ENCODE measurements at regions not wholly inside any gene's neighbourhood (a gene's known extent, or its start where the extent isn't known, plus 50 kb on each side); places are given as distances from the start of the nearest gene placed in this dataset.

DNA sequence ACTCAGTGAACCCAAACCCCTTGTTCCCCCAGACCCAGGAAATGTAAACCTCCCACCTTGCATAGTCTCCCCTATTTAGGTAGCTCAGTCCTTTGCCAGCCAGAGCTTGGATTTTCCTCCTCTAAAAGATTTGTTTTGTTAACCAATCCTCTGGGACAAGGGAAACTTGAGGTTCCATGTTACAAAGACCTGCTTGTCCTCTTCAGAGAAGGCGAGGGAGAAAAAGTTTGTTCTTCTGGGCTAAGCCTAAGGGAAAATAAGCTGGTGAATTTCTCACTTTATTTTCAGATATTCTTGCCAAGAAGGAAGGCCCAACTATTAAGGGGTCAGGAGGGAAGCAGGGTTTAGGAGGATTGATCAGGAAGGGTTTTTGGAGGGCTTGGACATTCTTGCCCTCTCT is 136.1 kb upstream of the PROK2 start:
- no peak for DNase-seq (ENCODE audit: low read depth)

DNA sequence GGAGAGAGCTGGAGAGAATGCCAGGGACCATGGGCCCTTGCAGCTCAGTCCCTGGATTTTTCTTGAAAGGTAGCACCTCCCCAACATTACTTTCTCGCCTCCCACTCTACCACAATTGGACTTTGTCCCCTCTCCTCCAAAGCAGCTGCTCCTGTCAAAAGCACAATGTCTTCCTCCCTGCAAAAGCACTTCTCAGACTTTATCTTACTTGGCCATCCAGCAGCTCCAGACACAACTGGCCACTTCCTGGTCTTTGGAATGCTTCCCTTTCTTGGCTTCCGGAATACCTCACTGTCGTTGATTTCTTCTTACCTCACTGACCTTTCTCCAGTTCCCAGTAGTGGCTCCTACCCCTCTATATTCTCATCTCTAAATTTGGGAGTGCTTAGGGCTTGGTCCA is 134.6 kb upstream of the PROK2 start:
- DNase-seq (ENCODE audit: low read depth) = no peak

DNA sequence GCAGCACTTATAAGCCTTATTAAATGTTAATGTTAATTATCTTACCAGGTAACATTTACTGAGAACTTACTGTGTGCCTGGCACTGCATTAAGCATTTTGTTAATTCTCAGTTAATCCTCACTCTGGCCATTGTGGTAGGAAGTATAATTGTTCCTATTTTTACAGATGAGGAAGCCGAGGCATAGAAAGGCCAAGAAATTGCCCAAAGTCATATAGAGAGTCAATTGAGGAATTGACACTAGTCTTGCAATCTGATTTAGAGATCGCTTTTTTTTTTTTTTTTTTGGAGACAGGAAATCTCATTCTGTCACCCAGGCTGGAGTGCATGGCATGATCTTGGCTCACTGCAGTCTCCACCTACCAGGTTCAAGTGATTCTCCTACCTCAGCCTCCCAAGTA is 132.6 kb upstream of the PROK2 start:
- no peak for DNase-seq (ENCODE audit: low read depth)

DNA sequence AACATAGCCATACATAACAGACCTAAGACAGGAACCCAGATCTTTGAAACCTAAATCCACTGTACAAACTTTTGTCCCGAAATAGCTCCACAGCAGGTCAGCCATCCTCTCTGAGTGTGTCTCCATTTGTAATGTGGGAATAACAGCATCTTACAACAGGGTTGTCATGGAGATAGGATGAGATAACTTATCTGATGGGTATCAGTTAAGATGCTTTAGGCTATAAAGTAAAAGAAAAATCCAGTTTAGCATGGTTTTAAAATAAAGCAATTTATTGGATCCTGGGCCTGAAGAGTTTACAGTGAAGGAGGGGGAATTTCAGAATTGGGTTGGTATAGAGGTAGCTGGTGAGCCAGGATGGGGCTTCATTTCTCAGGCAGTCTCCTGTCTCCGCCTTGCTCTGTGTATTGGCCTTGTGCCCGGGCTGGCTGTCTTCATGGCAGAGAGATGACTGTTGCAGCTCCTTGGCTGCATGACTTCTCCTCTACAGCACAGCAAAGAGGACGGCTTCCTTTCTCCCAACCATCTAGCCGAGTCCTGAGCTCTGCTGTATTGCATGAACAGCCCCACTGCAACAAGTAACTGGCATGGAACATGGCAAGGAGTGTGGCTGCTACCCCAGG is 131.9 kb upstream of the PROK2 start:
- DNase-seq (ENCODE audit: low read depth) = peak; percentile 17

DNA sequence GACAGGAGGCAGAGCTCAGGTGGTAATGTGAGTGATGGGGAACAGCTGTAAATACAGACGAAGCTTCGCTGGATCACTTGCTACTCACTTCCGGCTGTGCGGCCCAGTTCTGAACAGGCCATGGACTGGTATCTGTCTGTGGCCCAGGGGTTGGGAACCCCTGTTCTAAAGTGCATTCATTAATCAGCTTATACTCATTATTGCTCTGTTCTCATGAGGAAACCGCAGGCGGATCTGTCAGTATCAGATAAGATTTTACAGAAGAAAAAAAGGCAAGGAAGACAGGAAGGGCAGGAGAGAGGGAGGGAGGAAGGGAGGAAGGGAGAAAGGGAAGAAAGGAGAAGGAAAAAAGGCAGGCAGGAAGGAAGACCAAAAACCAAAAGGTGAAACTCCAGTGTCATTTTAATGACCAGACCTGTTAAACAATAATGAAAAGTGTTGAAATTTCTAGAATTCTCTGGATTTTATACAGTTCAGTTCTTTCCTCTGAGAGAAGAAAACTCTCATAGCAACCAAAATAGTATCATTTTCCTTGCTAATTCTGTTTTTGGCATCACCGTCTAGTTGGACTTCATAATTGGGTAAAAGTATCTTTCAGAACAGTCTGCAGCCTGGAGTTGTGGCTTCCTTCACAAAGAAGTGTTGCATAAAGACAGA is 128.0 kb upstream of the PROK2 start:
- DNase-seq (ENCODE audit: low read depth) = no peak

DNA sequence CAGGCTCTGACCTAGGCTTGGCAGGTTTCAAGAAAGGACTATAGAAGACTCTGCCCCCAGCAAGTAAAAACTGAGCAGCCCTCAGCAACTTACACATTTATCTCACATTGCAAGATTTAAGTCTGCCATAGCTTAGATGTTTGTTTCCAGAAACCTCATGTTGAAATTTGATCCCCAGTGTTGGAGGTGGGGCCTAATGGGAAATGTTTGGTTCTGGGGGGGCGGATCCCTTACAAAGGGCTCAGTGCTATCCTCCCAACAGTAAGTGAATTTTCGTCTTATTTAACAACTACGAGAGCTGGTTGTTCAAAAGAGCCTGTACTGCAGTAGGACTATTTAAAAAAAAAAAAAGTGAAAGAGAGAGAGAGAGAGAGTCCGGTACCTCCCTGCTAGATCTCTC is 125.2 kb upstream of the PROK2 start:
- peak; percentile 11 for DNase-seq (ENCODE audit: low read depth)

DNA sequence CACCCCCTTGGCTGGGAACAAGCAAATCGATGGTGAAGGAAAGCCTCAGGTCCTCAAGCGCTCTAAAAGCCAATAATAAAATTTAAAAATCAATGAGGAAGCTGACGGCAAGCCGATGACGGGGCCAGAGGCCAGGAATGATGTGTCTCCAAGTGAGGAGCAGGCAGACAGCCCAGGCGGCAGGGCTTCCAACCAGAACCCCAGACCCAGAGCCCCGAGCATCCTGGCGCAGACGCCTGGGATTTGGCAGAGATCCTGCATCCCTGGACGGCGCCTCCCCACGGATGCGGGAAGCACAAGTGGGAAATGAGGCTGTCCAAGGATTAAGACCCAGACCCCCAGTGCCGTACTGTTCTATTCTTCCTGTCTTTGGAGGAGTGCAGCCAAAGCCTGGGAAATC is 123.0 kb upstream of the PROK2 start:
- no peak for DNase-seq (ENCODE audit: low read depth)

DNA sequence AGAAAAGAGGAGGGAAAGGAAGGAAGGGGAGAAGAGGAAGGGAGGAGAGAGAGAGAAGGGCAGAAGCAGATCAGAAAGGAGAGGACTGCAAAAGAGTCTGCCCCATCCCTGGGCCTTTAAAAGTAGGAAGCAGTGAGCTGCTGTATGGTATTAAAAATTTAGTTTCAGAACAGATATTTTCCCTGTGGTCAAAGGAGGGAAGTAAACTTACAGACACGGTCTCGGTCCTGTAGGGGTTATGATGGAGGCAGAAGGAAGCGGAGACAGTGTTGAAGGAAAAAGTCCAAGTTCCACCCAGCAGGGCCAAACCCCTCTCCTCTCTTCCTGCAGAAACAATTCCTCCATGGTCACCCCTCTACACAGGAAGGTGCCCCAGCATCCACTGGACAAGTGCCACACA is 122.0 kb upstream of the PROK2 start:
- DNase-seq (ENCODE audit: low read depth) = no peak

DNA sequence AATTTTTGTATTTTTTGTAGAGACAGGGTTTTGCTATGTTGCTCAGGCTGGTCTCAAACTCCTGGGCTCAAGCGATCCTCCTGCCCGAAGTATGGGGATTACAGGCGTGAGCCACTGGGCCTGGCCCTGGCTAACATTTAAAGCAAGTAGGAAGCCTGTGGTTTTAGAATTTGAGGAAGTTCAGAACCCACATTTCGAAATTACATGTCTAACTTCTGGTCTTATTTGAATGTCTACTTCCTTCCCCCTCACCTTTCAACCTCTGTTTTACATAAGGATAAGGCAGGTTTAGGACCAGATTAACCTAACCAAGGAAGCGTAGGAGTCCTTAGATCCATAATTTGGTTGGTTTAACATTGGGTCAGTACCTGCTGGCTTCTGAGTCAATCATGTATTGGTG is 120.5 kb upstream of the PROK2 start:
- no peak for DNase-seq (ENCODE audit: low read depth)

DNA sequence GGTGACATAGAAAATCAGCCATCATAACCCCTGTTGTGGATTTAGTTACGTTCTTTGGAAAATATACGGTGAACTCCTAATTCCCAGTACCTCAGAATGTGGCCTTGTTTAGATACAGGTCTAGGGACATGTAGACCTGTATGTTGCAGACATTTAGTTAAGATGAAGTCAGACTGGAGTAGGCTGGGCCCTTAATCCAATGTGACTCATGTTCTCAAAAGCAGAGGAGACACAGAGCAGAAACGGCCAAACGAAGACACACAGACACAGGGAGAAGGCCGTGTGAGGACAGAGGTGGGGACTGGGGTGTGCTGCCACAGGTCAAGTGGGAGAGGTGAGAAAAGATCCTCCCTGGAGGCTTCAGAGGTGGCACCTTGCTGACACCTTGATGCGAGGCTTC is 119.0 kb upstream of the PROK2 start:
- no peak for DNase-seq (ENCODE audit: low read depth)

DNA sequence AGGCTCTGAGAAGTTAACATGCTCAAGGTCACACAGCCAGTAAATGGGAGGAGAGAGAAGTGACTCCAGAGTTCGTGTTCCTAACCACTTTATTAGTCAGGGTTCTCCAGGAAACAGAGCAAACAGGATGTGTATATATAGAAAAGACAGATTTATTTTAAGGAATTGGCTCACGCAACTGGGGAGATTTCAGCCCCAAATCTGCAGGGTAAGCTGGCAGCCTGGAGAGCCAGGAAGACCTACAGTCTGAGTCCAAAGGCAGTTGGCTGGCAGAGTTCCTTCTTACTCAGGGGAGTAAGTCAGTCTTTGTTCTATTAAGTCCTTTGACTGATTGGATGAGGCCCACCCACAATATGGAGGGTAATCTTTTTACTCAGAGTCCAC is 118.2 kb upstream of the PROK2 start:
- no peak for DNase-seq (ENCODE audit: low read depth)

DNA sequence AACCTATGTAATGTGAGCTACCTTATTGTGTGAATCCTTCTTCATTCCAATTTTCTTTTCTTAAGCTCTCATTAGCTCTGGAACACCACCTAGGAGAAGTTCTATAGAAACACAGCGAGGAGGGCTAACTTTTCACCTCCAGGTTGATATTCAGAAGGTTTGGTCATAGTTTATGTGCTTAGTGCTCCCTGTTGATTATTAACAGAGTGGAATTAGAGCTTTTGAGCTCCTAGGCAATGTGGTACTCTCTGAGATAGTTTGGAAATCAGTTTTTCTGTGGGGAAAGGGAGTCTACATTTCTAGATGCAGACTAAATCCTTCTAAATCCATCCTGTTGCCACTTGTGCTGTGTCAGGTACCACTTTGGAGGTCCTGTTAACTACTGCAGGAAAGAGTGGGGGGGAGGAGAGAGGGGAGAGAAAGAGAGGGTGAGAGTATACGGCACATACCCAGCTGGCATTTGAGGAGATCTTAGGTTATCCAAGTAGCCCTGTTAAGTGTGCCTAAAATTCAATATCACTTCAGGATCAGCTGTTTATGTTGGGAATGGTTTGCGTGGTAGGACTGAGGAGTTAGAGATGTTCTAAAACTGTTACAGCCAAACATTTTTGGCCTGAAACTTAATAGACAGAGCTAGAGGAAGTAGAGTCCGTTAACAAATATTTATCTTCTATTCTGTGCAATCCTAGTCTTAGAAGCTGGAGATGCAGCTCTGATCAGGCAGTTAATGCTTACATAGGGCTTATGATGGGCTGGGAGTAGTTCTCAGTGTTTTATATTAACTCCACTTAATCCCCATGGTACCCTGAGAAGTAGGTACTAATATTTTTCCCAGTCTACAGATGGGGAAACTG is 117.5 kb upstream of the PROK2 start:
- no peak for DNase-seq (ENCODE audit: low read depth)

DNA sequence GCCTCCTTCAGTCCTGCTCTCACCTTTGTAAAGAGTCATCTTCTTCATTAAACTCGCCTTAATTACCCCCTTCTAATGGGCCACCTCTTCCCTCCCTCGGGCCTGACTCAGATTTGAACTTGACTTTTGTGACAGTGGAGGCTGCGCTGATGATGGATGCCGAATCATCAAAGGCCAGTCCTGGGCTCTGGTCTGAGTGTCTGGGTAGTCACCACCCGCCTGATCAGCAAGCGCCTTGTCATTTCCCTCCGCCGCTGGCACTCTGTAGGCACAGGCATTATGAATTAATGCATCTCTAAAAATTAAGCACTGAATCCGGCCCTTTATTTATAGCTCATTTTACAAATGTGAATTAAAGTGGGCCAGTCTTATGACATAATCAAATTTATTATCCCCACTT is 116.7 kb upstream of the PROK2 start:
- DNase-seq (ENCODE audit: low read depth) = no peak

DNA sequence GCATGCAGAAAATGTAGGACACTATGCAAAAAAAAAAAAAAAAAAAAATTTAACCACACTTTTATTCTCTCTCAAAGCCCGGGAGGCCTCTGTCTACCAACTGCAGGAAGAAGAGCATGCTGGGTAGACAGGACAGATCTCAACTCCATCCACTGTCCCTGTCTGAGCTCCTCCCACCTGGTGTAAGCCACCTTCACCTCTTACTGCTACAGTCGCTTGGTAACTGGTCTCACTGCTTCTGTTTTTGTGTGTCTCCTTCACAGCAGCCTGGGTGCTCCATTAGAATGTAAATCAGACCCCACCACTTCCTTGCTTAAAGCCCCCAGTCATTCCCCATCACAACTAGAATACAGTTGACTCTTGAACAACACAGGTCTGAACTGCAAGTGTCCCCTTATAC is 115.1 kb upstream of the PROK2 start:
- no peak for DNase-seq (ENCODE audit: low read depth)

DNA sequence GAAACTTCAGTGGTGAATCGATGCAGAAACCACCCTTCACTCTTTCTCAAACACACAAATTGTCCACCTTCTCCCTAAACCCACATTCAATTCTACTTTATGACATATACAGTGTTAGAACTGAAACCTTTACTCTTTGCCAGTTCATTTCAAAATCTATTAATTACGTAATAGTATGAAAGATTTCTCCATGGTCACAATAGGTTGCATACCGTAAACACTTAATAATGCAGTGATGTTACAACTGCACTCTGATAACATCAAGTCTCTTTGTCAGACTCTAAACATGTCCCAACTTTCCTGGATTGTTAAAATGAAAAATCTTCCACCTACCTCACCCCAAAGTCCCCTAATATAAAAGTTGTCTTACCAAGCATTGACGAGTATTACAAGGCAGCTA is 111.8 kb upstream of the PROK2 start:
- DNase-seq (ENCODE audit: low read depth) = peak; percentile 3

DNA sequence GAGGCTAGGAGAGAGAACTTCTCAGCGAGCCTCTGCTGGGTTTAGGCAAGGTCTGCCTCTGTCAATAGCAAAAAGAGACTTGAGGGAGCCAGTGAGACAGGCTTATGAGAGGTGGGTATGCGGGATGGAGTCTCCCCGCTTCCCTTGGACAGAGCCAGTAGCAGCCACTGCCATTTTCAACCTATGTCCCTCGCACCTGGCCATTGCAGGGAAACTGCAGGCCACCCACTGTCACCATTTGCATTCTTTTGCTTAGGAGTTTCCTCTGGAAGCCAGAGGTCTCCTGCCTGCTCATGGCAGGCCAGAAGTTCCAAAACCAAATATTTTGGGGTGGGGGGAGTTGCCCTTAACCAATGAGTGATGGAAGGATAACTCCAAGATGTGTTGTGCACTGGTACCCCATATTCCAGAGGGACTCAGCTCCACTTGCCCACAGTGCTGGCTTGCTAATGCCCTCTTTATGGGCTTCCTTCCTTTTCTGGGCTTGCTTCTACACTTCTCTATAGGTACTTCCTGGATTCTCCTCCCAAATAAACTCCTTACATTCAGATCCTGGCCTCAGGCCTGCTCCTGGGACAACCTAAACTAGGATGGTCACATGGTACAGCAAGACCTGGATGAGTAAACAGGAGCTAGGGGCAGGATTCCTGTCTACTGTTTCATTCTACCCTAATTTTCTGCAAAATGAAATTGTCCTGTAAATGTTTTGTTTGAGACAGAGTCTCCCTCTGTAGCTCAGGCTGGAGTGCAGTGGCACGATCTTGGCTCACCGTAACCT is 108.9 kb upstream of the PROK2 start:
- DNase-seq (ENCODE audit: low read depth) = no peak

DNA sequence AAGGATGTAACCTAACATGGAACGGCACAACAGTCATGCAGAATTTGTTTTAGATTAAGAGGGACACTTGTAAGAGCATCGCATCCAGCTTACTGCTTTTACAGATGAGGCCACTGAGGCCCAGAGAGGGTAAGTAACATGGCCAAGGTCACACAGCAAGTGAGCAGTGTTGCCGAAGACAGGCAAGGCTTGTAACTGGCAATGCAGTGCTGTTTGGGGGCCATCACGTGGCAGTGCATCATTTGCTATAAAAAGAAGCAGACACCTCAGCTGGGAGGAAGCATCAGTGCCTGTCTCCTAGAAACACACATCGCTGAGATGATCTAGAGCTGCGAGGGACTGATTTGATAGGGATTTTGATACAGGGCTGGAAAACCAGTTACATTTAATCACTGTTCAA is 108.2 kb upstream of the PROK2 start:
- DNase-seq (ENCODE audit: low read depth) = no peak

DNA sequence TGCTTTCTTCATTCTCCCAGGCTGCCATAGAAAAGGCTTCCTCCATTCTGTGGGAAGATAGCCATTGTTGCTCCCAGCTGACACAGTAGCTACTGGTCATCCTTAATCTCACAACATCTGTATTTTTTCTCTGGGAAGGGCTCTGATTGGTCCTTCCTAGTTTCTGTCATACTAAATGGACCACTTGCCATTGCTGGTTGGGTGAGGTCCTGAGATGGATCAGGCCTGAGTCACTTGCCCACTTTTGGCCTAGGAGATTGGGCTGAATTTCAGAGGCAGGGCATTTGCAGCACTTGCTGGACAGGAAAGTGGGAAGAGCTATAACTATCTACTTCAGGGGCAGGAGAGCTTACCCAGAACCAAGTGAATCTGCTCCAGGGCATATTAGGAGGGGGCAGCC is 106.5 kb upstream of the PROK2 start:
- no peak for DNase-seq (ENCODE audit: low read depth)

DNA sequence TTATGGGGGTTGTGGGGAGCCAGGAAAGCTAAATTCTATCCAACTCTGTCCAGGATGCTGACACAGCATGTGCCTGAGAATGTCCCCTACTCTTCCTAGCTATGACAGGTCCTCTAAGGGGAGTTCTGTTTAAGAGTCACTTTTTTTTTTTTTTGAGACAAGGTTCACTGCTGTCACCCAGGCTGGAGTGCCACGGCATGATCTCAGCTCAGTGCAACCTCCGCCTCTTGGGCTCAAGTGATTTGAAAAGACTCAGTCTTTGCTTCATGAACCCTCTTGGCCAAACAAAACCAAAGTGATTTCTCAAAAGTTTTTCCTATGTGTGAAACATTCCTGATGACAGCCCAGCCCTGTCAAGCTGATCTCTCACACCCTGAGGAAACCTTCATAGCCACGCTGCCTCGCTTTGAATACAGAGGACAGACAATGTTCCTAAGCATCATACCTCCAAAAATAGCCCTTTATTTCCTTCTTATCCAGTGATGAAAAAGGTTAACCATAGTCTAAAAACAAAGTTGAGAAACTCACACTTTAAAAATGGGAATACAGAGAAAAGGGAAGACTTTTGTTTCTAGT is 105.5 kb upstream of the PROK2 start:
- DNase-seq (ENCODE audit: low read depth) = no peak

DNA sequence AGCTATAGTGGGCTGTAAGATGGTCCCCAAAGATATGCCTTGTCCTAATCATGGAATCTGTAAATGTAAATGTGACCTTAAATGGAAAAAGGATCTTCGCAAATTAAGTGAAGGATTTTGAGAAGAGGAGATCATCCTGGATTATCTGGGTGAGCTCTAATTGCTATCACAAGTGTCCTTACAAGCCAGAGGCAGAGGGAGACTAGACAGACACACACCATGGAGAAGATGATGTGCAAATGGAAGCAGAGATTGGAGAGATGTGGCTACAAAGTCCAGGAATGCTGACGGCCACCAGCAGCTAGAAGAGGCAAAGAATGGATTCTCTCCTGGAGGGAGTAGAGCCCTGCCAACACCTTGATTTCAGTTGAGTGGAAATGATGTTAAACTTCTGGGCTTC is 102.3 kb upstream of the PROK2 start:
- DNase-seq (ENCODE audit: low read depth) = no peak

DNA sequence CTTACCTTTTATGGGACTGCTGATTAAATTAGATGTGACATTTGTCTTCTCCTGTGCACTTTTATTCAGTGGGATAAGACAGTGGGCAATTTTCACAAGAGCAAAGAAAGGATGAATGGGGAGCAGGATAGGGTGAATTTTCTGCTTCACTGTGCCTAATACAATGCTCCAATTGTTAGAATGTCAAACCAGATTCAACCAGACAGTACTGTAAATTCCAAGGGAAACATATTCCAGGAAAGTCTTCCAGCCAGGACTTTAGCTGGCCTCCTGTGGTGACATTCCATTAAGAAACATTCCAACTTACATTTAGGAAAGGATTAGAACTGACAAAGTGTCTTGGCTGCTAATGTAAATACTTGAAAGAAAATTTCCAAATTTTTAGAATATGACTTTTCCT is 100.1 kb upstream of the PROK2 start:
- DNase-seq (ENCODE audit: low read depth) = no peak

DNA sequence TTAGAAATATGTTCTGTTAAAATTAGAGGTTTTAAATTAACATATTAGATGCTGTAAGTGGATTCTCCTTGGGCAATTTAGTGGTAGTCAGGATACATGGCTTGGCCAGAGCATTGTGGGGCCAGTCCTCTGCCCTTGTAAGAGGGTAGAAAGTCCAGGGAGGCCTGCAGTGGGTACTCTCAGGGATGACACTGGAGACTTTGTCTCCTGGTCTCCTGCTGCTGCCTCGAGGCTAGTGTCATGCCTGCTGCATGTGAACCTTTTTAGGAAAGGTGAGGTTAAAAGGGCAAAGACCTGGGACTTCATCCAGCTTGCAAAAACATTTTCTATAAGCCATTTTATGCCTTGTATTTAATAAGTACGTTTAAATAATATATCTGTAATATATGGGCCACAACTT is 96.8 kb upstream of the PROK2 start:
- no peak for DNase-seq (ENCODE audit: low read depth)
